Activated CD8-positive, alpha-beta T cell treated with anti-CD3 and anti-CD28 coated beads for 36 hours (primary cell): ENCODE measurements at regions not wholly inside any gene's neighbourhood (a gene's known extent, or its start where the extent isn't known, plus 50 kb on each side); places are given as distances from the start of the nearest gene placed in this dataset.

Source experiments
- ATAC-seq: fragments of 200-7000 bp; cut with Tn5 transposase; one replicate; pipeline ENCODE4 v1.10.0; 2021; ENCODE audit warnings: mild to moderate bottlenecking, moderate library complexity
- CTCF ChIA-PET: fragments of 350-600 bp; sonication (Branson Sonifier 250); formaldehyde crosslinking; loops from one replicate; lab custom pipeline; 2021; ENCODE audit warnings: antibody characterized with exemption; lab: Charles Lee
- POLR2A ChIA-PET: fragments of 350-600 bp; sonication (Branson Sonifier 250); formaldehyde crosslinking; loops from one replicate; lab custom pipeline; 2021; ENCODE audit warnings: antibody characterized with exemption; lab: Charles Lee
- DNase-seq: peaks from one replicate; pipeline ENCODE4 v3.0.0-alpha.2; 2020
- H3K27ac Mint-ChIP-seq: one replicate; pipeline ENCODE4 v1.8.0; 2021; ENCODE audit warnings: mild to moderate bottlenecking, mixed read lengths
- H3K27me3 Mint-ChIP-seq: one replicate; pipeline ENCODE4 v1.8.0; 2021; ENCODE audit warnings: mixed read lengths
- H3K36me3 Mint-ChIP-seq: one replicate; pipeline ENCODE4 v1.8.0; 2021; ENCODE audit warnings: low read depth, mixed read lengths
- H3K4me1 Mint-ChIP-seq: one replicate; pipeline ENCODE4 v1.8.0; 2021; ENCODE audit warnings: low read depth, mixed read lengths
- H3K4me3 Mint-ChIP-seq: one replicate; pipeline ENCODE4 v1.8.0; 2021; ENCODE audit warnings: mild to moderate bottlenecking, moderate library complexity, mixed read lengths
- H3K9me3 Mint-ChIP-seq: one replicate; pipeline ENCODE4 v1.8.0; 2021; ENCODE audit warnings: mixed read lengths
- intact Hi-C: fragments of 100-400 bp; cut with micrococcal nuclease; formaldehyde crosslinking; loops from one replicate; pipeline ENCODE4 v1.10.0; 2022
- TF ChIP-seq, protein P1 (sequence below): fragments of 200-600 bp; IDR thresholded peaks from one replicate; pipeline ENCODE4 v1.8.0; 2022; ENCODE audit warnings: antibody characterized with exemption, mild to moderate bottlenecking

DNA sequence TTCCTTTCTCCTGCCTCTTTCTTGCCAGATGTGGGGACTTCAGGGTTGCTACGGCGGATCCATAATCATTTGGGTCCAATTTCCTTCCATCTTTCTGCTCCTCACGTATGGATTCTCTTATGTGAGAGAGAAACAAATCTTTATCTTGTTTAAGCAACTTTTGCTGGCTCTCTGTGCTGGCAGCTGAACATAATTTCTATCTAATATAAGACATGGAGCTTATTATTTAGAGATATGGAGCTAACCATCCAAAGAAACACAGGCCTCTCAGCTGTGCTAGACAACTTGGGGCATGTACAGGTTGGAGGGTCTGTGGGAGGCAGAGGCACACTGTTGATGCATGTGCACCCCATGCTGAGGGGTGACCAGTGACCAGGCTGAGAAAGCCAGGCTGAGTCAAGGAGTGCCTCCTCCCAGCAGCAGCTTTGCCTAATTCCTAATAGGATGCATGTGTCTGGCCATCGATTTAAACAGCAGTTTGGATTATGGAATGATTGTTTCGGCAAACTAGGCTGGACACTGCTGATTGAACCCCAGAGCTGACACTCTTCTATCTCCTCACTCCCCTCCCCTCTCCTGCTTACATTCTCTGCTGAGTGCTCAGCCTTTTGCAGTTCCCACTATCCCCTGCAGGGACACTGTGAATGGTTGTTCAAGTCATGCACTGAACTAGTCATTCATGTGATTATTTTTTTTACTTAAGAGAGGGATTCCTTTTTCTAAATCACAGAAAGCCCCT, 195.8 kb downstream of the ERCC6L2 start:
- no peaks in the 10 kb centered on the region for H3K27me3 Mint-ChIP-seq
- H3K36me3 Mint-ChIP-seq = no peaks in the 10 kb centered on the region
- intact Hi-C loops = no loop called here
- CTCF ChIA-PET = interaction anchor here (0.8 to 1.5 kb wide), 2 partner anchors 10 to 14 kb away, joined by 3 read pairs; no protein-coding TSS in a partner anchor
- TF ChIP-seq, protein P1, sequence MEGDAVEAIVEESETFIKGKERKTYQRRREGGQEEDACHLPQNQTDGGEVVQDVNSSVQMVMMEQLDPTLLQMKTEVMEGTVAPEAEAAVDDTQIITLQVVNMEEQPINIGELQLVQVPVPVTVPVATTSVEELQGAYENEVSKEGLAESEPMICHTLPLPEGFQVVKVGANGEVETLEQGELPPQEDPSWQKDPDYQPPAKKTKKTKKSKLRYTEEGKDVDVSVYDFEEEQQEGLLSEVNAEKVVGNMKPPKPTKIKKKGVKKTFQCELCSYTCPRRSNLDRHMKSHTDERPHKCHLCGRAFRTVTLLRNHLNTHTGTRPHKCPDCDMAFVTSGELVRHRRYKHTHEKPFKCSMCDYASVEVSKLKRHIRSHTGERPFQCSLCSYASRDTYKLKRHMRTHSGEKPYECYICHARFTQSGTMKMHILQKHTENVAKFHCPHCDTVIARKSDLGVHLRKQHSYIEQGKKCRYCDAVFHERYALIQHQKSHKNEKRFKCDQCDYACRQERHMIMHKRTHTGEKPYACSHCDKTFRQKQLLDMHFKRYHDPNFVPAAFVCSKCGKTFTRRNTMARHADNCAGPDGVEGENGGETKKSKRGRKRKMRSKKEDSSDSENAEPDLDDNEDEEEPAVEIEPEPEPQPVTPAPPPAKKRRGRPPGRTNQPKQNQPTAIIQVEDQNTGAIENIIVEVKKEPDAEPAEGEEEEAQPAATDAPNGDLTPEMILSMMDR = peak; percentile 53
- ATAC-seq = peak; percentile 84
- H3K4me1 Mint-ChIP-seq = no peaks in the 10 kb centered on the region
- DNase-seq = peak; percentile 54
- POLR2A ChIA-PET = no interaction called here
- H3K4me3 Mint-ChIP-seq = no peak overlapping the region
- H3K27ac Mint-ChIP-seq = no peak overlapping the region
- H3K9me3 Mint-ChIP-seq = no peaks in the 10 kb centered on the region

DNA sequence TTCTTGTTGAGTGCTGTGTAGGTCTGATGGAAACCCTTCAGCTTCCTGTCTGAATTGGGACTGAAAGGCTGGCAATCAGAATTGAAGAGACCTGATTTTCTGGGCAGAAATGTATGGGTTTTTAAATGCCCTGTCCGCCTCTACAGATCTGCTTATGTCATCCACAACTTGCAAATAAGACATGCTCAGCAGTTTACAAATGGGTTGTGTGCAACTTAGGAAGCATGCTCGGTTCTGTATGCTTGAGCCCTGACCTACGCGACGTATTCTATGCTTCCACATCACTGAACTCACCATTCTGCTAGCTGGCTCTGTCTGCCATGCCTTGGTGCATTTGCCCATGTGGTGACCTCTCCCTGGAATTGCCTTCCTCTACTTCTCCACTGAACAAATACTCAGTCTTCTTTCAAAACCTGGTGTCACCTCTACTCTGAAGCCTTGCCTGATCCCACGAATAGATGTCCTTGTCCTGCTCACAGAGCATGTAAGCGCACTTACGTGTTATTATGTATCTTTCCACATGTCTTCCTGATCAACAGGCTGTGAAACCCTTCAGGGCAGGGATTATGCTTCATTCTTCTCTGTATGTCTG, 194.2 kb downstream of the ERCC6L2 start:
- DNase-seq (no peak), ATAC-seq (no peak)
- Mint-ChIP-seq H3K4me1 (no peaks in the 10 kb centered on the region), H3K36me3 (no peaks in the 10 kb centered on the region), H3K27ac (no peak overlapping the region), H3K27me3 (no peaks in the 10 kb centered on the region), H3K4me3 (no peak overlapping the region), H3K9me3 (no peaks in the 10 kb centered on the region)
- intact Hi-C loops = no loop called here
- ChIA-PET POLR2A (interaction anchor here (0.6 kb wide), 1 partner anchor 1195 kb away, joined by 3 read pairs; no protein-coding TSS in a partner anchor), CTCF (no interaction called here)
- TF ChIP-seq, protein P1 = no peak

DNA sequence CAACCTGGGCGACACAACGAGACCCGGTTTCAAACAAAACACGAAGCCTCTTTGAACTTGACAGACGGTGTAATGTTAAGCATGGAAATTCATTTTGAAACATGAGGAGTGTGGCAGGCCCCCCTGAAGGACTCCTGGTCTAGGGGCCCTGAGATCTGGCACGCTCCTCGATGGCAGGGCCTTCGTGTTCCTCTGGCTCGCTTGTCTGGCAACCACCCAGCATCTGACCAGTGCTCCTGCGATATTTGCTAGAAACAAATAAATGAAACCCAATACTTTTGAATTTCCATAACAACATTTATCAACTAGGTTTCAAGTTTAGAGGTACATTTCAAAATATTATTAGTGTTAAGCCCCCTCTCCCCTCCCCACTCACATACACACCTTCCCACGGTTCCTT, 193.0 kb downstream of the ERCC6L2 start:
- TF ChIP-seq, protein P1 = no peak
- no peak overlapping the region for H3K27ac Mint-ChIP-seq
- DNase-seq = no peak
- no peak overlapping the region for H3K4me3 Mint-ChIP-seq
- H3K9me3 Mint-ChIP-seq = no peaks in the 10 kb centered on the region
- ChIA-PET POLR2A (no interaction called here), CTCF (no interaction called here)
- intact Hi-C loops = no loop called here
- no peak for ATAC-seq
- no peaks in the 10 kb centered on the region for H3K27me3 Mint-ChIP-seq
- no peaks in the 10 kb centered on the region for H3K36me3 Mint-ChIP-seq
- no peaks in the 10 kb centered on the region for H3K4me1 Mint-ChIP-seq

DNA sequence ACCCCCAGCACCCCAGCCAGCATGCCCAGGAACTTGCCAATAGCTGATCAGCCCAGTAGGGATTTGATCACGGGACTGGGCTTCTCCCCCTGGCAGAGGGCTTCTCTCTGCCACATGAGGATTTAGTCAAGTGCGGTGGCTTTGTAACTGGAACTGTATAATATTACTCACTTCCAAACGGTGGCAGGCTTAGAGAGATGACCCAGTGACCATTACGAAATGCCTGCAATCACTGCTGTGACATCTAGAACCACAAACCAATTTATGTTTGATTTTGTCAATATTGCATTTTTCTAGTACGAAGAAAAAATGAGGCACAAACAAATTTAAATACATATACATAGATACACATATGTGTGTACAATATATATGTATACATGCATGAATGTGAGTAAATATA, 192.1 kb downstream of the ERCC6L2 start:
- ChIA-PET CTCF (no interaction called here), POLR2A (no interaction called here)
- no peaks in the 10 kb centered on the region for H3K27me3 Mint-ChIP-seq
- DNase-seq (no peak), ATAC-seq (no peak)
- intact Hi-C loops = no loop called here
- no peaks in the 10 kb centered on the region for H3K36me3 Mint-ChIP-seq
- TF ChIP-seq, protein P1 = no peak
- no peaks in the 10 kb centered on the region for H3K9me3 Mint-ChIP-seq
- no peaks in the 10 kb centered on the region for H3K4me1 Mint-ChIP-seq
- H3K27ac Mint-ChIP-seq = no peak overlapping the region
- no peak overlapping the region for H3K4me3 Mint-ChIP-seq

DNA sequence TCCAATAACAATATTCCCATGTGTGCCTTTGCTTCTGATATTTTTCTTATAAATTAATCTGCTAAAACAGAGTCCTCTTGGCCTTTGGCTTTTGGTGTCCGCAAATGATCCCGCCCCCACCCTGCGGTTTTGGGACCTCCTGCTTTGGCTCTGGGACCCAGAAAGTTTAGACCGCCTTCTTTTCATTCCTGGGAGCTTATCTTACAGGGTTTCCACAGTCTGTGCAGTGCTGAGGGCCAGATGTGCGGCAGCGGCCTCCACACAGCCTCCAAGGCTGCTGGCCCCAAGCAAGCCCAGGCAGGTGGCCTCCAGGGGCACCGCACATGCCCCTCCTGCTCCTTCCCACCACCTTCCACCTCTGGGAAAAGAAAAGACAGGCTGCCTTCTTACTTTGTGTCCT, 191.5 kb downstream of the ERCC6L2 start:
- intact Hi-C loops = no loop called here
- DNase-seq = no peak
- no peaks in the 10 kb centered on the region for H3K4me1 Mint-ChIP-seq
- ChIA-PET CTCF (no interaction called here), POLR2A (no interaction called here)
- H3K27me3 Mint-ChIP-seq = no peaks in the 10 kb centered on the region
- H3K9me3 Mint-ChIP-seq = no peaks in the 10 kb centered on the region
- ATAC-seq = no peak
- no peak overlapping the region for H3K27ac Mint-ChIP-seq
- no peak overlapping the region for H3K4me3 Mint-ChIP-seq
- no peaks in the 10 kb centered on the region for H3K36me3 Mint-ChIP-seq
- TF ChIP-seq, protein P1 = no peak
